ENCODE measurements at regions not wholly inside any gene's neighbourhood (a gene's known extent, or its start where the extent isn't known, plus 50 kb on each side); places are given as distances from the start of the nearest gene placed in this dataset.
A peak's percentile ranks its signal among the peaks of the same experiment; 100 is the strongest.

- TF ChIP-seq CTCF (IDR thresholded peaks at IDR 0.05; ENCODE audit: low read depth, low read length, missing input control): peak; percentile 62
- TF ChIP-seq MAX (IDR thresholded peaks at IDR 0.05): no peak
- no peak for TF ChIP-seq REST (IDR thresholded peaks at IDR 0.05)
- TF ChIP-seq GABPA (IDR thresholded peaks at IDR 0.05 in 1 of 2, conservative IDR thresholded peaks at IDR 0.05 in 1 of 2): no peak
- no peak for TF ChIP-seq FOXA2 (IDR thresholded peaks at IDR 0.05)
- no peak for TF ChIP-seq JUND (IDR thresholded peaks at IDR 0.05)
- TF ChIP-seq ATF3 (IDR thresholded peaks at IDR 0.05): peak; percentile 13
Observed at GRCh38 chrX:43557792-43558191, 98.3 kb upstream of the MAOA start.

Measured in liver (tissue), 3 donors.